Activated CD8-positive, alpha-beta memory T cell treated with anti-CD3 and anti-CD28 coated beads, Interleukin-2, amount 50 U/mL, for 48 hours (primary cell): ENCODE measurements at regions not wholly inside any gene's neighbourhood (a gene's known extent, or its start where the extent isn't known, plus 50 kb on each side); places are given as distances from the start of the nearest gene placed in this dataset.
"Not testable (repeated sequence)": the region's sequence is repeated elsewhere in the genome, so short reads cannot be mapped to it uniquely, and the experiment has no call there.

Experiments
- DNase-seq: peaks from one replicate; pipeline ENCODE4 v3.0.0-alpha.2; 2020

GRCh38 chr16:79881107-79881506, 280.6 kb upstream of the MAF start:
- DNase-seq: not testable (repeated sequence)

DNA sequence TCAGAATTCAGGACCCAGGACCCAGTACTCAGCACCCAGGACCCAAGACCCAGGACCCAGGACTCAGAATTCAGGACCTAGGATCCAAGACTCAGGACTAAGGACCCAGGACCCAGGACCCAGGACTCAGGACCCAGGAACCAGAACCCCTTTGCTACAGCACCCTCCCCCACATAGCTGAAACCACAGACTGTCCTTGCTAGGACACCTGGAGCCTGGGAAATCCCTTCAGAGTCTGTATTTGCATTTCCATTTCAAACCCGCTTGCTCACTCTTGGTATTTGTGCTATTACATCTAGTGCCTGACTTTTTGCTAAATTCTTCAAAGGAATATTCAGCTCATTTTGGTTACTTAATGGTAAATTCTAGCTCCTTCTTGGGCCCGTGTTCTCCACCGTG, 275.8 kb upstream of the MAF start:
- DNase-seq: no peak

DNA sequence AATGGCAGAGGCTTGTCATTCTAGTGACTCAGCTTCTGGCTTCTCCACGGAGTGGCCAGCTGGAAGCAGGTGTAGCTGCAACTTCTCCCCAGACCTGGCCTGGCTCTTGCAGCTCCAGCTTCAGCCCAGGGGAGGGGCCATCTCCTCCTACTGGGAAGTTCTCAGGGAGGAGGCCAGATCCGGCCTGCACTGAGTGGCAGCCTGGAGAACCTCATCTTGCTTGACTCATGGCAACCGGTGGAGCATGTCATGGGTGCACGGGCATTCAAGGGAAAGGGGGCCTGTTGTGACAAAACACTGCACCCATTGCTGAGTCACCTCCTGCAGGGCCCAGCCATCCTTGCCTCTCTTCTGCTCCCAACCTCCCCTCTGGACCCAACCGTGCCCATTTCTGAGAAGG, 273.9 kb upstream of the MAF start:
- no peak for DNase-seq

- DNase-seq: no peak
These were observed 273.3 kb upstream of the MAF start for GRCh38 chr16:79873825-79874224.

- DNase-seq: no peak
These were observed 271.4 kb upstream of the MAF start for GRCh38 chr16:79871906-79872305.

GRCh38 chr16:79870016-79870886, 269.7 kb upstream of the MAF start:
- DNase-seq: no peak

- DNase-seq: no peak
These were observed 268.9 kb upstream of the MAF start for GRCh38 chr16:79869304-79870015.

DNA sequence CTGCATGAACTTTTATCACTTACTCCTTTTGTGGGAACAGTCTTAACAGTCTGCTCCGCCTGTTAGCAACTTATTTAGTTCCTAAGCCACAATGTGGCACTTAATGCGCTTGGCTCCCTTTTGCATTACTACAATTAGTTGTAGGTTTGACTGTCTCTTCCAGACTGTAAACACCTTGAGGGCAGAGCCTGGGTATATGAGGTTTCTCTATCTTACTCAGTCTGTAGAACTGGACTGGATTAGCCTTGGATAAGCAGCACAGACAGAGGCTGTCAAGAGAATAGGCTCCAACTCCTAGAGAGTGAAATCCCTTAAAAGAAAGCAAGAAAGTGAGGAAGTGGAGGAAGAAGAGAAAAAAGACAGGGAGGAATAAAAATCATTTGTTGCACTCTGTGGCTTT, 268.3 kb upstream of the MAF start:
- no peak for DNase-seq

- no peak for DNase-seq
These were observed 267.0 kb upstream of the MAF start for GRCh38 chr16:79867425-79867997.

DNA sequence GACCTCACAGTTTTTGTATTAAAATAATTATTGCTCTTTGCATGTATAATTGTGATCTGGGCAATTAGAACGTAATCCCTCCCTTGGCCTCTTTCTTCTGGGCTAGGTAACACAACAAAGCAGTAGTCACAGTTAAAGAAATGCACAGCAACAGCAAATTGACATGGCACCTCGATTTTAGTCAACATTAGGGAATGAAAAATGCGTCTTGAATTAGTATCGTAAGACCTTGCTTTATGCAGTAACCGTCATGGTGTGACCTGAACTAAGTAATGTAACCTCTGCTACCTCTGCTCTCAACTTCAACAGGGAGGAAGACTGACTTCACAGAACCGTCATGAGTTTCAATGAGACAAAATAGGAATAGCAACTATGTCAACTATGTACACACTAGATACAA, 265.4 kb upstream of the MAF start:
- DNase-seq: no peak

GRCh38 chr16:79864781-79865391, 264.3 kb upstream of the MAF start:
- no peak for DNase-seq

DNA sequence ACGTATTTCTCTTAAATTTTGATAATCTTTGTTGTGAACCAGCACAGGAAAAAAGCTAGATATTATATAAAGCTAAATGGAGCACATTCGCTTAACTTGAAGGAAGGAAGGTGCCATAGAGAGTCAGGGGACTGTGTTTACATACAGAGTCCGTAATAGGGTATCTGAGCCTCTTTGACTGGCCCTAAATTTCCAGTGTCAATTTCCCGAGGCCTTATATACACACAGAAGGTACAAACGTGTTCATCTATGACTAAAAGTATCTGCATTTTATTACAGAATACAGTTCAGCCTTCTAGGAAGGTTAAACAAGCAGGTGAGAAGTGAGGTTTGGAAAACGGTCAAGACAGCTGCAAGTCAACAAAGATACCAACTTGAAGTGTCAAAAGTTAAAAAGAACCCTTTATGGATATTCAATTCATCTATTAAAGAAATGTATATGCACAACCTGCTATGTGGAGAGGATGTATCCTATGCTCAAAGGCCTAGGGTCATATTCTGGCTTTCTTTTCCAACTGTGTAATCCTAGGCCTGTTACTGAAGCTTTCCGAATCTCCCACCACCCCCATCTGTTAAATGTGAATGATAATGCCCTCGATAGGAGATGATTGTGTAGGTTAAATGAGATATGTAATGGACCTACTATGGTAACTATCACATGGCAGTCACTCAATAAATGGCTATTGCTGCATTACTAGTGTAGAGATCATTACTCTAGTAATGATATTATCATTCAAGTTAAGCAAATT, 263.7 kb upstream of the MAF start:
- no peak for DNase-seq

DNA sequence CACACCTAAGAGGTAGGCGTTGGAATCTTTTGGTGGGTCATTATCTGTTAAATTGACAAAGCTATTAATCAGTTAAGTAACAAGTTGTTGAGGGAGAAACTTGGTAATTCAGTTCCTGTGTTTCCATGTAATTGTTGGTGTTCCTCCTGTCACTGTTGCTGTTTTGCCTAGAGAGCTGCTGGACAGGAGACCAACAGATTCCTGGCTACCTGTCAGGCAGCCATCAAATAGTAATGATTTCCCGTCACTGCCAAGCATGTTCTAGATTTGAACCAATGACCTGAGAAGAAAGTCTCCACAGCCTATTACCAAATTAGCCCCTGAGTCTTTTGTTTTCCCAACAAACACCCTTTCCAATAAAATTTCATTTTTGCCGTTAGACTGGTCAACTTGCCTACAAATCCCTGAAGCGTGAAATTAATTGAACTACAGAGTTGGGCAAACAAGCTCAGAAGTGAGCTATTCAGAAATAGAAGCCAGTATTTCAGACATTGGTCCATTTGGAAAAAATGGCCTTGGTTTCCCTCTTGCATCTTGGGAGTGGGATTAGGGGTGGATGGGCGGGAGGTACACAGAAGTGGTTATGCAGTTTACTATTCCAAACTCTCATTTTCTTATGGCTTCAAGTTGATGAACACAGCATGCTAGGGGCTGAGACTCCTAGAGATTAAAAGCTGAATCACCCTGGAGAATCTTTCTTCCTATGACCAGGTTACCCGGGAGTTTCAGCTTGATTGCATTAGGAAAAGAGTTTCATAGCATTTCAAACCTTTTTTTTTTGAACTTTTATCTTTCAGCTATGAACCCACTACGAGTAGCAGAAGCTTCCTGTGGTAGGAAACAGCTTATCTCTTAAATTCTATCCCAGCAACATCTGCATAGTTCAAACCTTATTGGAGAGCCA, 262.8 kb upstream of the MAF start:
- no peak for DNase-seq

DNA sequence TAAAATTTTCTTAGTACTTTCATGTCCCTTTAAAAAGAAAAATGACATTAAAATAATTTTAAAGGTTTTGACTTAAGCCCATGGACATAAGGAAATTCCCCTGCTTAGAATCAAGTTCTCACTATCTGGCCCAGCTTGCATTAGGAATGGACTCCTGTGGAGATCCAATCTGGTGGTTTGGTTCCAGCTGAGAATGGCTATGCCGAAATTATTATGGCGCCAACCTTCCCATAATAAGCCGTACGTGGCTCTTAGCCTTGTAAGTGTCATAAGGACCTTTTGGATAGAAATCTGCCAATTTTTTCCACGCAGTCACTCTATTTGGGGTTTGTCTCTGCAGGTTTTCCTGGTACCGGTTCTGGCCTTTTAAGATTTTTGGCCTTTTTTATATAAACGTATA, 262.1 kb upstream of the MAF start:
- no peak for DNase-seq

GRCh38 chr16:79856581-79856980, 256.0 kb upstream of the MAF start:
- DNase-seq: no peak

DNA sequence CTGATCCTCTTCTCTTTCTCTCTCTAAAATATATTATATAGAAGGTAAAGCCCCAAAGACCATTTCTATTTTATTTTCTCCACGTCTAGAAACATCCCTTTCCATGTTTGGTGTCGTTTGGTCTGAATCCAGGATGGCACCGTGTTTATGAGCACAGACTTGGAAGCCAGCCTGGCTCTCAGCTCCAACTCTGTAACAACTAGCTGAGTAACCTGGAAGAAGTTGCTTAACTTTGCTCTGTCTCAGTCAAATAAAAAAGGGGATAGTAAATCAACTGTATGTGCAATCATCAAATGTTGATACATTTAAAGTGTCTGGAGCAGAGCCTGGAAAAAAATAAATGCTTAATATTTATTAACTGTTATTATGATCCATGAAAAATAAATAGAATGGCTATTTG, 249.8 kb upstream of the MAF start:
- DNase-seq: no peak

DNA sequence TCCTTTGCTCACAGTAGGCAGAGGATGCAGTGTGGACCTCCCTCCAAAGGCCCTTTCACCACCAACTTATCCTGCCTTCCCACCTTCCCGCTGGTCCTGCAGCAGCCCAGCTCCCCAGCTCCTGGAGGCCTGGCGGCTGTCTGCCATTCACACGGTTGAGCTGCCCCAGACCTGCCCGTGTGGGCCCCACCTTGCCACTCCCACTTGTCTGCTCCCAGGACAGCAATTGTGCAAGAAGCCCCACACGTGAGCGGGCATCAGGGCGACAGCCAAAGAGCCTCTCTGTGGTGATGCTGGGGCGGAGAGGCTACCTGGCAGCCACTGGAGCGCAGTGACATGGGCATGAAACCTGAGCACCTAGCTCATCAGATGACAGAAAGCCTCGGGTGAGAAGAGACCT, 248.6 kb upstream of the MAF start:
- DNase-seq: no peak

GRCh38 chr16:79848719-79849118, 248.2 kb upstream of the MAF start:
- no peak for DNase-seq

DNA sequence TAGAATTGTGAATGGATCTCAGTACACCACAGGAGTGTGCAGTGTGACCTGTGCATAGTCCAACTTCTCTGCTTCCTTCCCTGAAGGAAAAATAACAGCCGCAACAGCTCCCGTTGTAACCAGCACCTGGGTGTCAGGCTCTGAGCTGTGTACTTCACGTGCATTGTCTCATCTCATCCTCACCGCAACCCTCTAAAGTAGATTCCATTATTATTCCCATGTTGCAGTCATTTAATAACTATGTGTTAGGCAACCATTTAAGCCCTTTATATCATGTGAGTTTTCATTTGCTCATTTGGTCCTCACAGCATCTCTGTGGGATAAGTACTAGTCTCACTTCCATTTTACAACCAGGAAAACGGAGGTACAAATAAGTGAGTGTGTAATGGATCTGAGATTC, 247.0 kb upstream of the MAF start:
- DNase-seq: no peak

DNA sequence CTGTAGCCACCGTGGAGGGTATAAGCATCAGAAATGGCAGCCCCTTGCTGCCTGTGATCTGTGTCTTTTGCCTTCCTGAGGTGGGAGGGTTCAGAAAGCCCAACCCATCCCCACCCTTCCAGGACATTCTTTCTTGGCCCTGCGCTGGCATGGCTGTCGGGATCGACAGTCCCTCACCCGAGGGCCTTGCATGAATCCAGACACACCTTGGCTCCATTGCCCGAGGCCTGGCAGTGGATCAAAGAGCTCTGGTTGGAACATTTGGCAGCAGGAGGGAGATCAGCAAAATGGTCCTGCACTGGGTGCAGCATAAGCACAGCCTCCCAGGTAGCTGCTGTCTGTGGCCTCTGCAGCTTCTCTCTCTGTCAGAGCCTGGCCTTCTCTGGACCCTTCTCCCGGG, 246.6 kb upstream of the MAF start:
- DNase-seq: no peak

- no peak for DNase-seq
These were observed 245.2 kb upstream of the MAF start for GRCh38 chr16:79845734-79846135.
